22Rv1 (cell line): ENCODE measurements at regions not wholly inside any gene's neighbourhood (a gene's known extent, or its start where the extent isn't known, plus 50 kb on each side); places are given as distances from the start of the nearest gene placed in this dataset.

ENCODE experiments used
- ZFX ChIP-seq: fragments of 450-650 bp; IDR thresholded peaks from 2 replicates; pipeline ENCODE4 v1.6.1; 2017; ENCODE audit warnings: antibody characterized with exemption, borderline replicate concordance
- TF ChIP-seq, protein P1 (sequence below): fragments of 450-650 bp; IDR thresholded peaks from 2 replicates; pipeline ENCODE4 v1.5.1; 2017; ENCODE audit warnings: mild to moderate bottlenecking

DNA sequence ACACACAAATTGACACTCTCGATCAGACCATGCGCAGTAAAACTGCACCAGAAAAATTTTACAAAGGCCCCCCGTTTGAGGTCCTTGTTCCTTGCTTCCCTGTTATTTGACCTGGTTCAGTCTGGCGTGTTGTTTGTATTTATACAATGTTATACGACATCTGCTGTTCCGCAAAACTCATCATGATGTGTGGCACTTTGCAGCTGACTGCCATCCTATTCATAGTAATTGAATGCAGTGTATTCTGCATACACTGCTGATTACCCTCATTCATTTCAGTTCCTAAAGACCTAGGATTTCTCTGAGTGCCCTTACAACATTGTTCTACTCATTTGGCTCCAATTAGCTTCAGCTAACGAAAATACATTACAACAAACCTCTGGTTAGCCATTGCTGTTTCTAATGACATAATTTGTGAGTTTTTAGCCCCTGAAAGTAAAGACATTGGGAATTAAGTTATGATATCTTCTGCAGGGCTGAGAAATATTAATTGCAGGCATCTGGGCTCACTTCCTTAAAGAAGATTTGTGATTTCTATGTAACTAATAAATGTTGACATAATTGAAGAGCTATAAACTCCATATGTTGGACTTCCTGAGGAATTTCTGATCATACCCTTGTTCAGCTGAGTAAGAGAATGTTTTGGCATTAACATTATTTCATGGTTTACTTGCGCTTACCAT lies 75.7 kb downstream of the C3orf38 start:
- TF ChIP-seq, protein P1, sequence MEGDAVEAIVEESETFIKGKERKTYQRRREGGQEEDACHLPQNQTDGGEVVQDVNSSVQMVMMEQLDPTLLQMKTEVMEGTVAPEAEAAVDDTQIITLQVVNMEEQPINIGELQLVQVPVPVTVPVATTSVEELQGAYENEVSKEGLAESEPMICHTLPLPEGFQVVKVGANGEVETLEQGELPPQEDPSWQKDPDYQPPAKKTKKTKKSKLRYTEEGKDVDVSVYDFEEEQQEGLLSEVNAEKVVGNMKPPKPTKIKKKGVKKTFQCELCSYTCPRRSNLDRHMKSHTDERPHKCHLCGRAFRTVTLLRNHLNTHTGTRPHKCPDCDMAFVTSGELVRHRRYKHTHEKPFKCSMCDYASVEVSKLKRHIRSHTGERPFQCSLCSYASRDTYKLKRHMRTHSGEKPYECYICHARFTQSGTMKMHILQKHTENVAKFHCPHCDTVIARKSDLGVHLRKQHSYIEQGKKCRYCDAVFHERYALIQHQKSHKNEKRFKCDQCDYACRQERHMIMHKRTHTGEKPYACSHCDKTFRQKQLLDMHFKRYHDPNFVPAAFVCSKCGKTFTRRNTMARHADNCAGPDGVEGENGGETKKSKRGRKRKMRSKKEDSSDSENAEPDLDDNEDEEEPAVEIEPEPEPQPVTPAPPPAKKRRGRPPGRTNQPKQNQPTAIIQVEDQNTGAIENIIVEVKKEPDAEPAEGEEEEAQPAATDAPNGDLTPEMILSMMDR: no peak
- no peak for TF ChIP-seq ZFX
